ENCODE measurements at regions not wholly inside any gene's neighbourhood (a gene's known extent, or its start where the extent isn't known, plus 50 kb on each side); places are given as distances from the start of the nearest gene placed in this dataset.

GRCh38 chr16:64292953-64293352 is 828.9 kb downstream of the CDH11 start:
- TF ChIP-seq EZH2 (IDR thresholded peaks at IDR 0.05; ENCODE audit: borderline replicate concordance), result no peak
- TF ChIP-seq CTCF (IDR thresholded peaks at IDR 0.05; ENCODE audit: poor library complexity), result no peak
